ENCODE measurements at regions not wholly inside any gene's neighbourhood (a gene's known extent, or its start where the extent isn't known, plus 50 kb on each side); places are given as distances from the start of the nearest gene placed in this dataset.
A peak's percentile ranks its signal among the peaks of the same experiment; 100 is the strongest.

DNA sequence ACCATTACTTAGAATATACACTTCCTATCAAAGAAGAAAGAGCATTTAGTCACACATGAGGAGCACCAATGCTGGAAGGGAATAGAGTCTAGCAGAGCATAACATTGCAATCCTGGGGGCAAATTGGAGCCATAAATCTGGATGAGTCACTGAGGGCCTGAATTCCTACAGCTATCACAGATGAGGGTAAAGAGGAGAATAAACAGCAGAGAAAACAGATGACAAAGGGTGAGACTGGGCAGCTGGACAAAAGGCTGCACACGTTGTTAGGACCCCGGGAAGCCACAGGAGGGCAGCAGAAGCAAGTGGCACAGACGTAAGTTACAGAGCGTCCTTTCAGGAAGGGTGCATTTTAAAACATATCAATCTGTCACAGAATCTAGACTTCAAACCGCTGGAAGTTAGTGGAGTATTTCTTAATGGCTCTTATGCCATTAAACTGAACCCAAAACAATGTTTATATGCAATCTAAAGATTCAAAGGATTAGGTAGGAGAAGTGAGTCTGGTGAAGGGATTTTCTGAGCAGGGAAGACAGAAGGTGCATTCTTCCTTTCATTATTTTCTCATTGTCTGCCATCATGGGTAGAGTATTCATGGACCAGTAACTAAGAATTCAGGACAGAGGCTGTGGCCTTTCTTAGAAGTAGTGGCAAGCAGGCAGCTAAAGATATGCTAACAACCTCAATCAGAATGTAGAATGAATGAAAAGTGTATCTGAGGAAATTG, 159.8 kb upstream of the DAAM1 start:
- Histone ChIP-seq H3K4me3 (replicated peaks in 1 of 3; ENCODE audit: insufficient read depth in 1 of 3, low read depth in 1 of 3, low read length in 3 of 3) (no peak overlapping the region), H2AFZ (ENCODE audit: low read depth, low read length) (peak overlapping the region; percentile 35), H3K9me3 (replicated peaks; ENCODE audit: control insufficient read depth, insufficient read depth, low read length) (no peaks in the 10 kb centered on the region), H3K9ac (replicated peaks; ENCODE audit: extremely low read depth, insufficient read depth, low read length) (no peak overlapping the region), H3K4me1 (ENCODE audit: control insufficient read depth, extremely low read depth, insufficient read depth, low read length) (no peaks in the 10 kb centered on the region), H3K27me3 (ENCODE audit: control insufficient read depth in 2 of 2, insufficient read depth in 2 of 2, low read length in 2 of 2) (peaks cover 5 to 8% of the 10 kb centered on the region in 2 experiments), H3K27ac (ENCODE audit: insufficient read depth, low read depth, low read length) (no peak overlapping the region), H3K9me1 (replicated peaks; ENCODE audit: control insufficient read depth, extremely low read depth, insufficient read depth, low read length) (no peaks in the 10 kb centered on the region), H3K4me2 (ENCODE audit: insufficient read depth, low read length) (no peak overlapping the region), H3K79me2 (ENCODE audit: control insufficient read depth, insufficient read depth, low read length) (no peaks in the 10 kb centered on the region), H3K36me3 (ENCODE audit: control insufficient read depth in 2 of 2, extremely low read depth in 1 of 2, insufficient read depth in 2 of 2, low read length in 2 of 2) (no peaks in the 10 kb centered on the region), H4K20me1 (replicated peaks; ENCODE audit: control insufficient read depth, extremely low read depth, insufficient read depth, low read length) (no peaks in the 10 kb centered on the region)
- POLR2A ChIA-PET: no interaction called here
- no TSS peak for BruUV-seq (replicated peaks)
- FAIRE-seq (peak; percentile 93), DNase-seq (ENCODE audit: low read depth, low spot score) (peak; percentile 66)
- intact Hi-C loops (cut with micrococcal nuclease) (loop anchor here (1.0 to 2.0 kb wide), 7 partner anchors 96 to 660 kb away; partner anchors contain the start of genes CCDC175, JKAMP and L3HYPDH), dilution Hi-C loops (cut with MboI; ENCODE audit: extremely low pct_ligation_motif_present, low sequenced_read_pairs) (no loop called here)
- no peak for TF ChIP-seq POLR2AphosphoS5 (IDR thresholded peaks at IDR 0.05; ENCODE audit: insufficient read depth, low read depth, low read length)
- TF ChIP-seq CTCF (IDR thresholded peaks at IDR 0.05; ENCODE audit: extremely low read depth in 1 of 2, insufficient read depth in 1 of 2, low read depth in 1 of 2, low read length in 2 of 2): peak; percentile 82 to 87
- TF ChIP-seq FOS (IDR thresholded peaks at IDR 0.05; ENCODE audit: borderline replicate concordance, insufficient read depth, low read length): peak; percentile 14
- CTCF ChIA-PET: interaction anchor here (0.6 to 2.2 kb wide), 16 partner anchors 8 to 660 kb away, joined by 3 to 35 read pairs (median 4); partner anchors contain the start of gene CCDC175

GRCh38 chr14:59032826-59033225, 155.6 kb upstream of the DAAM1 start:
- Histone ChIP-seq H3K27ac (ENCODE audit: insufficient read depth, low read depth, low read length) (no peak overlapping the region), H3K4me1 (ENCODE audit: control insufficient read depth, extremely low read depth, insufficient read depth, low read length) (no peaks in the 10 kb centered on the region), H3K9me1 (replicated peaks; ENCODE audit: control insufficient read depth, extremely low read depth, insufficient read depth, low read length) (no peaks in the 10 kb centered on the region), H3K36me3 (ENCODE audit: control insufficient read depth in 2 of 2, extremely low read depth in 1 of 2, insufficient read depth in 2 of 2, low read length in 2 of 2) (no peaks in the 10 kb centered on the region), H2AFZ (ENCODE audit: low read depth, low read length) (no peak overlapping the region), H3K4me3 (replicated peaks in 1 of 3; ENCODE audit: insufficient read depth in 1 of 3, low read depth in 1 of 3, low read length in 3 of 3) (no peak overlapping the region), H3K27me3 (ENCODE audit: control insufficient read depth in 2 of 2, insufficient read depth in 2 of 2, low read length in 2 of 2) (peaks cover 4% of the 10 kb centered on the region in 2 experiments), H3K9me3 (replicated peaks; ENCODE audit: control insufficient read depth, insufficient read depth, low read length) (no peaks in the 10 kb centered on the region), H3K4me2 (ENCODE audit: insufficient read depth, low read length) (no peak overlapping the region), H3K79me2 (ENCODE audit: control insufficient read depth, insufficient read depth, low read length) (no peaks in the 10 kb centered on the region), H4K20me1 (replicated peaks; ENCODE audit: control insufficient read depth, extremely low read depth, insufficient read depth, low read length) (no peaks in the 10 kb centered on the region), H3K9ac (replicated peaks; ENCODE audit: extremely low read depth, insufficient read depth, low read length) (no peak overlapping the region)
- no TSS peak for BruUV-seq (replicated peaks)
- ChIA-PET CTCF (interaction anchor here (1.1 to 2.7 kb wide), 2 partner anchors 13 to 532 kb away, joined by 3 to 7 read pairs; no protein-coding TSS in a partner anchor), POLR2A (no interaction called here)
- dilution Hi-C loops (cut with MboI; ENCODE audit: extremely low pct_ligation_motif_present, low sequenced_read_pairs) (no loop called here), intact Hi-C loops (cut with micrococcal nuclease) (no loop called here)
- no peak for TF ChIP-seq GATA2 (IDR thresholded peaks at IDR 0.05; ENCODE audit: insufficient read depth, insufficient read length, low read depth, low read length)
- TF ChIP-seq, protein P1, sequence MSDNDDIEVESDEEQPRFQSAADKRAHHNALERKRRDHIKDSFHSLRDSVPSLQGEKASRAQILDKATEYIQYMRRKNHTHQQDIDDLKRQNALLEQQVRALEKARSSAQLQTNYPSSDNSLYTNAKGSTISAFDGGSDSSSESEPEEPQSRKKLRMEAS (IDR thresholded peaks at IDR 0.05; ENCODE audit: insufficient read depth, insufficient read length): no peak
- FAIRE-seq (no peak), DNase-seq (ENCODE audit: low read depth, low spot score) (no peak)
